Activated naive CD8-positive, alpha-beta T cell treated with anti-CD3 and anti-CD28 coated beads, Interleukin-2, amount 50 U/mL, for 24 hours (primary cell): ENCODE measurements at regions not wholly inside any gene's neighbourhood (a gene's known extent, or its start where the extent isn't known, plus 50 kb on each side); places are given as distances from the start of the nearest gene placed in this dataset.
"Not testable (repeated sequence)": the region's sequence is repeated elsewhere in the genome, so short reads cannot be mapped to it uniquely, and the experiment has no call there.

Source experiments
- ATAC-seq: fragments of 150-1000 bp; cut with Tn5 transposase; one replicate; pipeline ENCODE4 v1.10.0; 2021
- DNase-seq: peaks from one replicate; pipeline ENCODE4 v3.0.0; 2021
- H3K27ac Mint-ChIP-seq: one replicate; pipeline ENCODE4 v1.8.0; 2021; ENCODE audit warnings: mild to moderate bottlenecking, mixed read lengths
- H3K27me3 Mint-ChIP-seq: one replicate; pipeline ENCODE4 v1.8.0; 2021; ENCODE audit warnings: mixed read lengths
- H3K36me3 Mint-ChIP-seq: one replicate; pipeline ENCODE4 v1.8.0; 2021; ENCODE audit warnings: low read depth, mixed read lengths
- H3K4me1 Mint-ChIP-seq: one replicate; pipeline ENCODE4 v1.8.0; 2021; ENCODE audit warnings: mixed read lengths
- H3K4me3 Mint-ChIP-seq: one replicate; pipeline ENCODE4 v1.8.0; 2021; ENCODE audit warnings: mild to moderate bottlenecking, moderate library complexity, mixed read lengths
- H3K9me3 Mint-ChIP-seq: one replicate; pipeline ENCODE4 v1.8.0; 2021; ENCODE audit warnings: mixed read lengths

GRCh38 chr3:194189243-194189791, 53.4 kb downstream of the HES1 start:
- DNase-seq (no peak), ATAC-seq (no peak)
- no peak overlapping the region for H3K27ac Mint-ChIP-seq
- H3K36me3 Mint-ChIP-seq: no peaks in the 10 kb centered on the region
- no peaks in the 10 kb centered on the region for H3K27me3 Mint-ChIP-seq
- no peaks in the 10 kb centered on the region for H3K9me3 Mint-ChIP-seq
- peaks cover 5% of the 10 kb centered on the region for H3K4me1 Mint-ChIP-seq
- H3K4me3 Mint-ChIP-seq: no peak overlapping the region

DNA sequence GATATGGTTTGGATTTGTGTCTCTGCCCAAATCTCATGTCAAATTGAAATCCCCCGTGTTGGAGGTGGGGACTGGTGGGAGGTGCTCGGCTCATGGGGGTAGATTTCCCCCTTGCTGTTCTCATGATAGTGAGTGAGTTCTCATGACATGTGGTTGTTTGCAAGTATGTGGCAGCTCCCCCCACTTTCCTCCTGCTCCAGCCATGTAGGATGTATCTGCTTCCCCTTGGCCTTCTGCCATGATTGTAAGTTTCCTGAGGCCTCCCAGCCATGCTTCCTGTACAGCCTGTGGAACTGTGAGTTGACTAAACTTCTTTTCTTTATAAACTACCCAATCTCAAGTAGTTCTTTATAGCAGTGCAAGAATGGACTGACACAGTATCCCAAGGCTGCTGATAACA, 55.9 kb downstream of the HES1 start:
- not testable (repeated sequence) for H3K4me3 Mint-ChIP-seq, H3K9me3 Mint-ChIP-seq, DNase-seq, H3K27me3 Mint-ChIP-seq, H3K27ac Mint-ChIP-seq, ATAC-seq, H3K36me3 Mint-ChIP-seq
- H3K4me1 Mint-ChIP-seq: peaks cover 11% of the 10 kb centered on the region

- H3K9me3 Mint-ChIP-seq: no peaks in the 10 kb centered on the region
- peak; percentile 12 for DNase-seq
- peaks cover 11% of the 10 kb centered on the region for H3K4me1 Mint-ChIP-seq
- H3K27me3 Mint-ChIP-seq: peaks cover 10% of the 10 kb centered on the region
- ATAC-seq: peak; percentile 24
- H3K36me3 Mint-ChIP-seq: no peaks in the 10 kb centered on the region
- peak overlapping the region; percentile 1 for H3K27ac Mint-ChIP-seq
- H3K4me3 Mint-ChIP-seq: no peak overlapping the region
Measured at GRCh38 chr3:194194051-194194756, 58.3 kb downstream of the HES1 start.

DNA sequence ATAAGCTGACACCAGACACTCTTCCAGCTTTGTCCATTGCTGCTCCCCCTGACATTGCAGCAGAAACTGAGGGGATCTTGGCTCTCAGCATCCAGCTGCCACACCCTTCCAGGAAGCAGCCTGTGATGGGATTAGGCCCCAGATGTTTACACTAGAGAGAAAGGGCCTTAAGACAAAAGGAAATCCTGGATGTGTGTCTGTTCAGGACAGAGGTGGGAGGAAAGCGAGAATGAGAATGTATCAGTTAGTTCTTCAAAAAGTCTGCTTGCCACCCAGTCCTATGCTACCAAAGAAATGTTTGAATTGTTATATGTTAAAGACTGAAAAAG, 58.8 kb downstream of the HES1 start:
- Mint-ChIP-seq H3K4me3 (no peak overlapping the region), H3K36me3 (no peaks in the 10 kb centered on the region), H3K4me1 (peaks cover 11% of the 10 kb centered on the region), H3K27me3 (peaks cover 12% of the 10 kb centered on the region), H3K9me3 (no peaks in the 10 kb centered on the region), H3K27ac (peak overlapping the region; percentile 1)
- DNase-seq: no peak
- no peak for ATAC-seq

DNA sequence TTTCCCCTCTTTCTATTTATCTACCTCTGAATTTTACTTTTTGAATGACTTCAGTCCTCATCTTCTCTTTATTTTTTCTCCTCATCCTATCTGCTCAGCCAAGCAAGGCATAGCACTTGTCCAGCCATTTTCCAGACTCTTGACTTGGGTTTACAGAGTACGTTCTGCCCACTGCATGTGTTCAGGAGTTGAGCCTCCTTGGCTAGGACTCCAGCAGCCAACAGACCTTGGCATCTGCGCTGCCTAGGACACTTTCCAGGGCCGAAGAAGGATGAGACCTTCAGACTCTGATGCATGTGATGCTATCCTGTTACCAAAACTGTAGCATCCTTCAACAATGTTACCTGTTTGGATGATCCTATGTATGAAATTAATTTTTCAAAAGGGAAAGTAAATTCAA, 59.7 kb downstream of the HES1 start:
- H3K27ac Mint-ChIP-seq: no peak overlapping the region
- peaks cover 14% of the 10 kb centered on the region for H3K27me3 Mint-ChIP-seq
- no peak for DNase-seq
- H3K9me3 Mint-ChIP-seq: no peaks in the 10 kb centered on the region
- no peak overlapping the region for H3K4me3 Mint-ChIP-seq
- peaks cover 11% of the 10 kb centered on the region for H3K4me1 Mint-ChIP-seq
- H3K36me3 Mint-ChIP-seq: no peaks in the 10 kb centered on the region
- ATAC-seq: no peak

DNA sequence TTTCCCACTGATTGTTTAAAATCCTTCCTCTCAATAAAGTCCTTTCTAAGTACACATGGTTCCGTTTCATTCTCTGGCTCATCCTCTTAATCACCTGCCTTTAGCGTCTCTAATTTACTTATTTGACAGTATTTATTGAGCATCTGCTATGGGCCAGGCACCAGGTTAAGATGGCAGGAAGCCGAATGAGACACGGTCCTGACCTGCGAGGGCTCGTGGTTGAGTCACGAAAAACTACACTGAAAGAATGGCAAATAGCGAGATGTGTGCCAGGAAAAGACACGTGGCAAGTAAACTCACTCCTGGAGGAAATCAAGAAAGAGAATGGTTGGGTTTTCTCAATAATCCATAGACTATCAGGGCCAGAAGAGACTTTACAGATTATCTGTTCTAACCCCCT, 60.9 kb downstream of the HES1 start:
- peaks cover 17% of the 10 kb centered on the region for H3K27me3 Mint-ChIP-seq
- H3K27ac Mint-ChIP-seq: no peak overlapping the region
- H3K4me1 Mint-ChIP-seq: peaks cover 11% of the 10 kb centered on the region
- H3K36me3 Mint-ChIP-seq: no peaks in the 10 kb centered on the region
- DNase-seq: no peak
- H3K4me3 Mint-ChIP-seq: no peak overlapping the region
- no peaks in the 10 kb centered on the region for H3K9me3 Mint-ChIP-seq
- no peak for ATAC-seq

GRCh38 chr3:194197396-194197960, 61.5 kb downstream of the HES1 start:
- ATAC-seq: no peak
- Mint-ChIP-seq H3K4me1 (peaks cover 11% of the 10 kb centered on the region), H3K36me3 (no peaks in the 10 kb centered on the region), H3K4me3 (no peak overlapping the region), H3K27ac (no peak overlapping the region), H3K27me3 (peaks cover 19% of the 10 kb centered on the region), H3K9me3 (no peaks in the 10 kb centered on the region)
- no peak for DNase-seq

GRCh38 chr3:194197981-194198695, 62.2 kb downstream of the HES1 start:
- ATAC-seq (no peak), DNase-seq (no peak)
- Mint-ChIP-seq H3K27me3 (peaks cover 24% of the 10 kb centered on the region), H3K9me3 (no peaks in the 10 kb centered on the region), H3K4me1 (peaks cover 11% of the 10 kb centered on the region), H3K4me3 (no peak overlapping the region), H3K27ac (no peak overlapping the region), H3K36me3 (no peaks in the 10 kb centered on the region)

DNA sequence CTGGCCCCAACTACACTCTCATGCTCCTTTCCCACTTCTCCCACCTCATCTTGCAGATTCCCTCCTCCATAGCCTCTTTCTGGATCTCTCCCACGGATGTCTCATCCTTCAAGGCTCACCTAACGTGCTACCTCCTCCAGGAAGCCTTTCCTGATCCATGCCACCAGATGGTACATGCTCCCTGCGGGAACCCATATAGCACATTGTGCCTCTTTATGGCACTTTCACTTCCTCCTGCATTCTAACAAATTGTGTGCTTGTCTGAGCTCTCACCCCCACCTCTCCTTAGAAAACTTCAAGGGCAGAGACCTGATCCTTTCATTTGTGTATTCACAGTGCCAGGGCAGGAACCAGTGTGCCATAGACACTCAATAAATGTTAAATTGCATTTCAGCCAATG, 63.0 kb downstream of the HES1 start:
- H3K36me3 Mint-ChIP-seq: no peaks in the 10 kb centered on the region
- H3K4me1 Mint-ChIP-seq: peaks cover 15% of the 10 kb centered on the region
- no peaks in the 10 kb centered on the region for H3K9me3 Mint-ChIP-seq
- no peak overlapping the region for H3K27ac Mint-ChIP-seq
- ATAC-seq: no peak
- no peak for DNase-seq
- H3K4me3 Mint-ChIP-seq: no peak overlapping the region
- H3K27me3 Mint-ChIP-seq: peaks cover 31% of the 10 kb centered on the region

DNA sequence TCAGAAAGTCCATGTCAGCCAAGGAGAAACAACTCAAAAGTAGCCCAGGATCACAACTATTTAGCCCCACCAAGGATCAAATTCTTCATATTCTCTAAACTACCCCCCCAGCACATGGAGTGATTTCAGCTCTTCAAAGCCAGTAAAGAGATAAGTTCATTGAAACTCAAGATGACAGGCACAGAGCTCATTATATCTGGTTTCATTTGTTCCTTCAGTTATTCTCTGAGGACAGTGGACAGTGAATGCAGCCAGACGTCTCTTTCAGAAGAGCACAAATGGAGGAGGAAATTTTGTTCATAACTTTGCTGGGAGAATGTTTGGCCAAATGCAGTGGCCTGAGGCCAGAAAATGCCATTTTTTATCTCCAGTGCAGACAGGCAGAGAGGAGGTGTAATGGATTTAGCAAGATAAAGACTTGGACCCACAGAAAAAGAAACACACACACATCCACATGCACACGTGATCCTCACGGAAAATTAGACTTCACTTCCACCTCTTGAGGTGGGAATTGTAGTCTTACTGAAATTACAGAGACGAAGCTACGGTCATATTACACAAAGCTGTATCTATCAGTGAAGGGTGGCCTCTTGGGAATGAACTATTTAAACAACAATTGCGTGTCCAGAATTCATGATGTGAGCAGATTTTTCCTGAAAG, 64.6 kb downstream of the HES1 start:
- H3K4me1 Mint-ChIP-seq: peaks cover 10% of the 10 kb centered on the region
- no peak overlapping the region for H3K4me3 Mint-ChIP-seq
- H3K27me3 Mint-ChIP-seq: peaks cover 40% of the 10 kb centered on the region

DNA sequence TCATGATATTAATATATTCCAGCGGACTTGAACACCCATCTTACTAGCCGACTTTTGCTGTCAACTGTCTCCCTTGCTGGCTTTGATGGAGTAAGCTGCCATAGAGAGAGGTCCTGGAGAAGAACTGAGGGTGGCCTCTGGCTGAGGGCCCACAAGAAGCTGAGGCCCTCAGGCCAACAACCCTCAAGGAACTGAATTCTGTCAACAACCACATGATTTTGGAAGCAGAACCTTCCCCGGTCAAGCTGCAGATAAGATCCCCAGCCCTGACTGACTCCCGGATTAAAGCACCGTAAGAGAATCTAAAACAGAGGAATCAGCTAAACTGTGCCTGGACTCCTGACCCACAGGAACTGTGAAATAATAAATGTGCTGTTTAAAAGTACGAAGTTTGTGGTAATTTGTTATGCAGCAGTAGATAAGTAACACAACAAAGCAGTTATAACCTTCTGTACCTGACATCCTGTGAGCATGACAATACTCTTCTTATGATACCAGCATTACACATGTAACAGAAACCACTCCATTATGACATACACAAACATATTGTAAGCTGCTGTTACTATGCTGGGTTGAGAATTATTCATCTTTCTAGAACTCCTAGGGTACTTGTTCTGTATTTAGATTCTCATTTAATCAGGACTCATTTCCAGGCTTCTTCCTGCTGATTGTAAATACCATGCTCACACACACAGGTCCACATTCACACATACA, 66.2 kb downstream of the HES1 start:
- Mint-ChIP-seq H3K27me3 (peaks cover 52% of the 10 kb centered on the region), H3K4me3 (no peak overlapping the region), H3K27ac (no peak overlapping the region), H3K4me1 (peaks cover 13% of the 10 kb centered on the region), H3K9me3 (no peaks in the 10 kb centered on the region), H3K36me3 (no peaks in the 10 kb centered on the region)
- ATAC-seq (no peak), DNase-seq (no peak)

More for the DNA sequence above, 64.6 kb downstream of the HES1 start:
- DNase-seq (no peak), ATAC-seq (no peak)
- Mint-ChIP-seq H3K27ac (no peak overlapping the region), H3K36me3 (no peaks in the 10 kb centered on the region), H3K9me3 (no peaks in the 10 kb centered on the region)

- H3K4me1 Mint-ChIP-seq: peaks cover 13% of the 10 kb centered on the region
- peaks cover 47% of the 10 kb centered on the region for H3K27me3 Mint-ChIP-seq
- peak overlapping the region; percentile 27 for H3K27ac Mint-ChIP-seq
- H3K4me3 Mint-ChIP-seq: peak overlapping the region; percentile 67
- no peaks in the 10 kb centered on the region for H3K9me3 Mint-ChIP-seq
- ATAC-seq (peak; percentile 57), DNase-seq (peak; percentile 18)
- no peaks in the 10 kb centered on the region for H3K36me3 Mint-ChIP-seq
Measured at GRCh38 chr3:194203482-194204041, 67.6 kb downstream of the HES1 start.

DNA sequence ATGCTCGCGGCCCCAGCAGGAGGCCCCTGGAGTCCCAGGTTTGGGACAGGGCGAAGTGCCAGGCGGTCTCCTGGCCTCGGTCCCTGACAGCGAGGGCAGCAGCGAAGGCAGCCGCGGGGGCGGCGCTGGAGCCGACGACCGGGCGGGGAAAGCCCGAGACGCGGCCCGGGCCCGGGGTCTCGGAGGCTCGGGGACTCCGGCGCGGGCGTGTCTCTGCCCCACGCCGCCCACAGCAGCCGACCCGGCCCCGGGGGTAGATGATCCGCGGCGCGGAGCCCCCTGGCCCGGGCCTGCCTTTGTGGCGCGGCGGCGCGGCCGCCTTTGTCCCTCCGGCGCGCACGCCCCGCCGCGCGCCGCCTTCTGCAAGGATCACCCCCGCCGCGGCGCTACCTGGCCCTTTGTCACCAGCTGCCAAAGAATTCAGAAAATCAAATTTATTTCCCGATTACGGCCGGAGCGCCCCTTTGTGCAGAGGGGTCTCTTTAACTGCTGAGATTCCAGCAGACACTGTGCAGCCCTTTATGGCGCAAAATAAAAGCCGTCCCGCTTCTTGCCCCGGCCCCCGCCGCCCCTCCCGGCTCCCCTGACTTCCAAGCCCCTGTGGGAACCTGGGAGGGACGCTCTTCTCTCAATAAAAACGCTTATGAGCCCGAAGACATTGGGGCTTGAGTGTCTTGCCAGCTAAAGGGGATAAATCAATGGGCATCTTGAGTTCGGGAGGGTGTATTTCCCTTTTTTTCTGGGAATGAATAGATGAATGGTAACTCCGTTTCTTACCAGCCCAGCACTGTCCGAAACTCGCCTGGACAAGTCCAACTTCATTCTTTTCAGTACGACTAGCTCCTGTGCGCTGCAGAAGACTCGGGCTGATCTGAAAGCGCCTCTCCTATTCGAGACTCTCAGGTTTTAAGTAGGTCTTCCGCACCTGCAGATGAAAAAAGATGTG, 68.4 kb downstream of the HES1 start:
- peaks cover 45% of the 10 kb centered on the region for H3K27me3 Mint-ChIP-seq
- H3K9me3 Mint-ChIP-seq: no peaks in the 10 kb centered on the region
- H3K27ac Mint-ChIP-seq: no peak overlapping the region

More for the DNA sequence above, 68.4 kb downstream of the HES1 start:
- Mint-ChIP-seq H3K36me3 (no peaks in the 10 kb centered on the region), H3K4me3 (peak overlapping the region; percentile 67), H3K4me1 (peaks cover 13% of the 10 kb centered on the region)
- DNase-seq: peak; percentile 16
- peak; percentile 44 for ATAC-seq
